SJSA1 (cell line): ENCODE measurements at regions not wholly inside any gene's neighbourhood (a gene's known extent, or its start where the extent isn't known, plus 50 kb on each side); places are given as distances from the start of the nearest gene placed in this dataset.

Source experiments
- DNase-seq, 2 experiments: peaks; one replicate each; pipeline ENCODE4 v3.0.0-alpha.2; 2015 to 2020; ENCODE audit warnings: low spot score in 2 of 2, low read depth in 1 of 2
- H3K27ac ChIP-seq: fragments of 250-450 bp; sonication (Bioruptor Pico); 2 replicates; pipeline ENCODE4 v1.5.1; 2020; ENCODE audit warnings: mild to moderate bottlenecking, moderate library complexity
- H3K27me3 ChIP-seq: fragments of 250-450 bp; sonication (Bioruptor Pico); replicated peaks from 2 replicates; pipeline ENCODE4 v1.5.1; 2020; ENCODE audit warnings: mild to moderate bottlenecking, moderate library complexity
- H3K36me3 ChIP-seq: fragments of 250-450 bp; sonication (Bioruptor Pico); 2 replicates; pipeline ENCODE4 v1.5.1; 2020; ENCODE audit warnings: mild to moderate bottlenecking
- H3K4me1 ChIP-seq: fragments of 250-450 bp; sonication (Bioruptor Pico); replicated peaks from 2 replicates; pipeline ENCODE4 v1.6.1; 2021; ENCODE audit warnings: mild to moderate bottlenecking
- H3K4me3 ChIP-seq: fragments of 250-450 bp; sonication (Bioruptor Pico); 2 replicates; pipeline ENCODE4 v1.5.1; 2020; ENCODE audit warnings: mild to moderate bottlenecking
- H3K9me3 ChIP-seq: fragments of 250-450 bp; sonication (Bioruptor Pico); replicated peaks from 2 replicates; pipeline ENCODE4 v1.5.1; 2020; ENCODE audit warnings: mild to moderate bottlenecking

- Histone ChIP-seq H3K4me1 (no peaks in the 10 kb centered on the region), H3K27me3 (peaks cover 19% of the 10 kb centered on the region), H3K4me3 (no peak overlapping the region), H3K36me3 (no peaks in the 10 kb centered on the region), H3K9me3 (no peaks in the 10 kb centered on the region), H3K27ac (no peak overlapping the region)
- DNase-seq, result no peak
Measured at GRCh38 chr2:239585422-239585821, 184.6 kb upstream of the HDAC4 start.

GRCh38 chr2:239584986-239585385 lies 184.2 kb upstream of the HDAC4 start:
- H3K27me3 ChIP-seq, result peaks cover 19% of the 10 kb centered on the region
- no peaks in the 10 kb centered on the region for H3K36me3 ChIP-seq
- no peak overlapping the region for H3K4me3 ChIP-seq
- no peaks in the 10 kb centered on the region for H3K9me3 ChIP-seq
- H3K27ac ChIP-seq, result no peak overlapping the region
- no peaks in the 10 kb centered on the region for H3K4me1 ChIP-seq
- no peak for DNase-seq

- Histone ChIP-seq H3K27me3 (peaks cover 19% of the 10 kb centered on the region), H3K4me3 (no peak overlapping the region), H3K4me1 (no peaks in the 10 kb centered on the region), H3K27ac (no peak overlapping the region), H3K9me3 (no peaks in the 10 kb centered on the region), H3K36me3 (no peaks in the 10 kb centered on the region)
- DNase-seq, result no peak
Measured at GRCh38 chr2:239583879-239584859, 183.3 kb upstream of the HDAC4 start.

- no peak for DNase-seq
- H3K9me3 ChIP-seq, result no peaks in the 10 kb centered on the region
- H3K4me3 ChIP-seq, result no peak overlapping the region
- no peaks in the 10 kb centered on the region for H3K36me3 ChIP-seq
- no peak overlapping the region for H3K27ac ChIP-seq
- H3K4me1 ChIP-seq, result no peaks in the 10 kb centered on the region
- peaks cover 19% of the 10 kb centered on the region for H3K27me3 ChIP-seq
Measured at GRCh38 chr2:239583171-239583878, 182.5 kb upstream of the HDAC4 start.

- H3K9me3 ChIP-seq, result no peaks in the 10 kb centered on the region
- no peak overlapping the region for H3K4me3 ChIP-seq
- no peak overlapping the region for H3K27ac ChIP-seq
- no peak for DNase-seq
- no peaks in the 10 kb centered on the region for H3K4me1 ChIP-seq
- H3K36me3 ChIP-seq, result no peaks in the 10 kb centered on the region
- H3K27me3 ChIP-seq, result peaks cover 19% of the 10 kb centered on the region
Measured at GRCh38 chr2:239582476-239582875, 181.7 kb upstream of the HDAC4 start.

GRCh38 chr2:239581352-239581901 lies 180.6 kb upstream of the HDAC4 start:
- Histone ChIP-seq H3K27me3 (peaks cover 26% of the 10 kb centered on the region), H3K36me3 (no peaks in the 10 kb centered on the region), H3K9me3 (no peaks in the 10 kb centered on the region), H3K27ac (no peak overlapping the region), H3K4me1 (no peaks in the 10 kb centered on the region), H3K4me3 (no peak overlapping the region)
- no peak for DNase-seq

- H3K27ac ChIP-seq, result no peak overlapping the region
- no peaks in the 10 kb centered on the region for H3K36me3 ChIP-seq
- no peaks in the 10 kb centered on the region for H3K4me1 ChIP-seq
- DNase-seq, result no peak
- no peaks in the 10 kb centered on the region for H3K9me3 ChIP-seq
- H3K4me3 ChIP-seq, result no peak overlapping the region
- H3K27me3 ChIP-seq, result peaks cover 18% of the 10 kb centered on the region
Measured at GRCh38 chr2:239580199-239580527, 179.3 kb upstream of the HDAC4 start.

GRCh38 chr2:239579524-239580198 lies 178.8 kb upstream of the HDAC4 start:
- Histone ChIP-seq H3K27me3 (peaks cover 16% of the 10 kb centered on the region), H3K4me1 (no peaks in the 10 kb centered on the region), H3K9me3 (no peaks in the 10 kb centered on the region), H3K36me3 (no peaks in the 10 kb centered on the region), H3K27ac (no peak overlapping the region), H3K4me3 (no peak overlapping the region)
- DNase-seq, result no peak

GRCh38 chr2:239579081-239579480 lies 178.3 kb upstream of the HDAC4 start:
- DNase-seq, result no peak
- Histone ChIP-seq H3K27me3 (peaks cover 22% of the 10 kb centered on the region), H3K4me3 (no peak overlapping the region), H3K27ac (no peak overlapping the region), H3K9me3 (no peaks in the 10 kb centered on the region), H3K36me3 (no peaks in the 10 kb centered on the region), H3K4me1 (no peaks in the 10 kb centered on the region)

- DNase-seq, result no peak
- no peak overlapping the region for H3K4me3 ChIP-seq
- H3K27ac ChIP-seq, result no peak overlapping the region
- peaks cover 22% of the 10 kb centered on the region for H3K27me3 ChIP-seq
- no peaks in the 10 kb centered on the region for H3K4me1 ChIP-seq
- H3K9me3 ChIP-seq, result no peaks in the 10 kb centered on the region
- no peaks in the 10 kb centered on the region for H3K36me3 ChIP-seq
Measured at GRCh38 chr2:239578381-239578780, 177.6 kb upstream of the HDAC4 start.

GRCh38 chr2:239577935-239578334 lies 177.1 kb upstream of the HDAC4 start:
- no peaks in the 10 kb centered on the region for H3K9me3 ChIP-seq
- H3K4me3 ChIP-seq, result no peak overlapping the region
- peaks cover 18% of the 10 kb centered on the region for H3K27me3 ChIP-seq
- no peaks in the 10 kb centered on the region for H3K36me3 ChIP-seq
- DNase-seq, result no peak
- H3K4me1 ChIP-seq, result no peaks in the 10 kb centered on the region
- H3K27ac ChIP-seq, result no peak overlapping the region

- Histone ChIP-seq H3K27ac (no peak overlapping the region), H3K36me3 (no peaks in the 10 kb centered on the region), H3K4me1 (no peaks in the 10 kb centered on the region), H3K27me3 (peaks cover 19% of the 10 kb centered on the region), H3K4me3 (no peak overlapping the region), H3K9me3 (no peaks in the 10 kb centered on the region)
- no peak for DNase-seq
Measured at GRCh38 chr2:239576784-239577685, 176.2 kb upstream of the HDAC4 start.

GRCh38 chr2:239575931-239576445 lies 175.2 kb upstream of the HDAC4 start:
- Histone ChIP-seq H3K4me3 (no peak overlapping the region), H3K27ac (no peak overlapping the region), H3K4me1 (no peaks in the 10 kb centered on the region), H3K36me3 (no peaks in the 10 kb centered on the region), H3K27me3 (peaks cover 19% of the 10 kb centered on the region), H3K9me3 (no peaks in the 10 kb centered on the region)
- no peak for DNase-seq
